ENCODE measurements at regions not wholly inside any gene's neighbourhood (a gene's known extent, or its start where the extent isn't known, plus 50 kb on each side); places are given as distances from the start of the nearest gene placed in this dataset.

DNA sequence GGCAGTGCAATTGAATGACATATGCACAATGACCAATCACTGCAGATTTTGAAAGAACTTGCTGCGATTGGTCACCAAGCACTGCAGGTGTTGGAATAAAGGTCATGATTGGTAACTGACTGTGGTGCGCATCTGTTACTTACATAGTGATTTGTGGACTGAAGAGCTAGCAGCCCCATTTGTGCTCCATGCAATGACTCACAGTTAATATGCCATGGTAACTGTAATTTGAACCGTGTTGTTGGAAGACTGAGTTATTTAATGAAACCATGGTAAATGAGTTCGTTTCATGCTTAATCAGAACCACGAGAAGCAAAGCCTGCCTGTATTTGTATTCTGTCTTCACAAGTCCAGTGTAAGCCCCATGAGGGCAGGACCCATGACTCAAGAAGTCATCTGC, 220.5 kb downstream of the TJP1 start:
- TF ChIP-seq POLR2A (IDR thresholded peaks at IDR 0.05) = no peak
- TF ChIP-seq, protein P1, sequence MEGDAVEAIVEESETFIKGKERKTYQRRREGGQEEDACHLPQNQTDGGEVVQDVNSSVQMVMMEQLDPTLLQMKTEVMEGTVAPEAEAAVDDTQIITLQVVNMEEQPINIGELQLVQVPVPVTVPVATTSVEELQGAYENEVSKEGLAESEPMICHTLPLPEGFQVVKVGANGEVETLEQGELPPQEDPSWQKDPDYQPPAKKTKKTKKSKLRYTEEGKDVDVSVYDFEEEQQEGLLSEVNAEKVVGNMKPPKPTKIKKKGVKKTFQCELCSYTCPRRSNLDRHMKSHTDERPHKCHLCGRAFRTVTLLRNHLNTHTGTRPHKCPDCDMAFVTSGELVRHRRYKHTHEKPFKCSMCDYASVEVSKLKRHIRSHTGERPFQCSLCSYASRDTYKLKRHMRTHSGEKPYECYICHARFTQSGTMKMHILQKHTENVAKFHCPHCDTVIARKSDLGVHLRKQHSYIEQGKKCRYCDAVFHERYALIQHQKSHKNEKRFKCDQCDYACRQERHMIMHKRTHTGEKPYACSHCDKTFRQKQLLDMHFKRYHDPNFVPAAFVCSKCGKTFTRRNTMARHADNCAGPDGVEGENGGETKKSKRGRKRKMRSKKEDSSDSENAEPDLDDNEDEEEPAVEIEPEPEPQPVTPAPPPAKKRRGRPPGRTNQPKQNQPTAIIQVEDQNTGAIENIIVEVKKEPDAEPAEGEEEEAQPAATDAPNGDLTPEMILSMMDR (IDR thresholded peaks at IDR 0.05) = no peak
